GM12878 (cell line): ENCODE measurements at regions not wholly inside any gene's neighbourhood (a gene's known extent, or its start where the extent isn't known, plus 50 kb on each side); places are given as distances from the start of the nearest gene placed in this dataset.

ENCODE experiments used
- BACH1 ChIP-seq: fragments of 450-650 bp; IDR thresholded peaks from 2 replicates; pipeline ENCODE4 v1.6.1; 2017; ENCODE audit warnings: mild to moderate bottlenecking, borderline replicate concordance
- CREM ChIP-seq: IDR thresholded peaks from 2 replicates; pipeline ENCODE4 v1.6.1; 2014; ENCODE audit warnings: antibody characterized with exemption, low read depth
- HSF1 ChIP-seq: fragments of 150-350 bp; IDR thresholded peaks from 2 replicates; pipeline ENCODE4 v1.6.1; 2014; ENCODE audit warnings: mild to moderate bottlenecking, low read depth, low read length
- IRF5 ChIP-seq: fragments of 450-650 bp; IDR thresholded peaks from 2 replicates; pipeline ENCODE4 v1.6.1; 2017; ENCODE audit warnings: borderline replicate concordance
- PAX8 ChIP-seq: fragments of 450-650 bp; IDR thresholded peaks from 2 replicates; pipeline ENCODE4 v1.6.1; 2017; ENCODE audit warnings: mild to moderate bottlenecking, moderate library complexity
- RUNX3 ChIP-seq: IDR thresholded peaks from 2 replicates; pipeline ENCODE4 v1.6.1; 2012; ENCODE audit warnings: low read length, inconsistent platforms
- TARDBP ChIP-seq: IDR thresholded peaks from 2 replicates; pipeline ENCODE4 v1.6.1; 2016; ENCODE audit warnings: borderline replicate concordance
- ZNF207 ChIP-seq: fragments of 450-650 bp; IDR thresholded peaks from 2 replicates; pipeline ENCODE4 v1.6.1; 2014; ENCODE audit warnings: antibody characterized with exemption, mild to moderate bottlenecking, borderline replicate concordance
- TF ChIP-seq, protein P1 (sequence below), 3 experiments: IDR thresholded peaks in 2 of 3; conservative IDR thresholded peaks in 1 of 3; 2 replicates each; pipeline ENCODE4 v1.5.1; 2011; ENCODE audit warnings: low read depth in 3 of 3, low read length in 3 of 3, mild to moderate bottlenecking in 3 of 3, control low read depth in 2 of 3, moderate library complexity in 2 of 3, inconsistent platforms in 1 of 3, mixed read lengths in 1 of 3; ENCODE audit not compliant: control insufficient read depth in 2 of 3, insufficient read depth in 1 of 3; ENCODE audit errors: extremely low read depth in 1 of 3
- TF ChIP-seq, protein P2 (sequence below): fragments of 450-650 bp; formaldehyde crosslinking; IDR thresholded peaks from 2 replicates; pipeline ENCODE4 v1.5.0; 2022; ENCODE audit warnings: mild to moderate bottlenecking, missing genetic modification characterization
- TF ChIP-seq, protein P3 (sequence below): fragments of 150-350 bp; IDR thresholded peaks from 2 replicates; pipeline ENCODE4 v1.6.1; 2016; ENCODE audit warnings: low read depth, low read length
- TF ChIP-seq, protein P4 (sequence below): IDR thresholded peaks from 2 replicates; pipeline ENCODE4 v1.6.1; 2011; ENCODE audit warnings: mild to moderate bottlenecking, low read depth, low read length, moderate library complexity; ENCODE audit not compliant: insufficient replicate concordance

DNA sequence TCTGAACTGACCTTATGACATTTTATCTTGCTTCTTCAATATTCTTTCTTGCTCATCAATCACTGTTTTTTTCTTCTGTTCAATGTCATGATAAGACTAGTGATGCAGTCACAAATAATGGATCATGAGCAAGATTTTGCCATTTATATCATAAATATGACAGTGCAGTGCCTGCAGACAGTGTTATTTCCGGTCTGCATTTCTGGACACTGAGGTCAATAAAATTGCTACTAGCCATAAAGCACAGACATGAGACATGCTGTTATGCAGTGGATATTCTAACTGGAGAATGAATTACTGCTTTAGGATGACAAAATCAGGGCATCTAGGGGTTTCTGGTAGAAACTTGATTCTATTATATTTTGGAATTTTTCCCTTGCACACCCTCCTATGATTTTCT lies 1509.7 kb upstream of the LRRTM3 start (continued):
- TF ChIP-seq, protein P1, sequence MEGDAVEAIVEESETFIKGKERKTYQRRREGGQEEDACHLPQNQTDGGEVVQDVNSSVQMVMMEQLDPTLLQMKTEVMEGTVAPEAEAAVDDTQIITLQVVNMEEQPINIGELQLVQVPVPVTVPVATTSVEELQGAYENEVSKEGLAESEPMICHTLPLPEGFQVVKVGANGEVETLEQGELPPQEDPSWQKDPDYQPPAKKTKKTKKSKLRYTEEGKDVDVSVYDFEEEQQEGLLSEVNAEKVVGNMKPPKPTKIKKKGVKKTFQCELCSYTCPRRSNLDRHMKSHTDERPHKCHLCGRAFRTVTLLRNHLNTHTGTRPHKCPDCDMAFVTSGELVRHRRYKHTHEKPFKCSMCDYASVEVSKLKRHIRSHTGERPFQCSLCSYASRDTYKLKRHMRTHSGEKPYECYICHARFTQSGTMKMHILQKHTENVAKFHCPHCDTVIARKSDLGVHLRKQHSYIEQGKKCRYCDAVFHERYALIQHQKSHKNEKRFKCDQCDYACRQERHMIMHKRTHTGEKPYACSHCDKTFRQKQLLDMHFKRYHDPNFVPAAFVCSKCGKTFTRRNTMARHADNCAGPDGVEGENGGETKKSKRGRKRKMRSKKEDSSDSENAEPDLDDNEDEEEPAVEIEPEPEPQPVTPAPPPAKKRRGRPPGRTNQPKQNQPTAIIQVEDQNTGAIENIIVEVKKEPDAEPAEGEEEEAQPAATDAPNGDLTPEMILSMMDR (IDR thresholded peaks at IDR 0.05 in 2 of 3, conservative IDR thresholded peaks at IDR 0.05 in 1 of 3; ENCODE audit: control insufficient read depth in 2 of 3, extremely low read depth in 1 of 3, insufficient read depth in 1 of 3, low read depth in 3 of 3, low read length in 3 of 3) = no peak
- no peak for TF ChIP-seq PAX8
- TF ChIP-seq ZNF207 = no peak
- TF ChIP-seq TARDBP = no peak
- TF ChIP-seq, protein P2, sequence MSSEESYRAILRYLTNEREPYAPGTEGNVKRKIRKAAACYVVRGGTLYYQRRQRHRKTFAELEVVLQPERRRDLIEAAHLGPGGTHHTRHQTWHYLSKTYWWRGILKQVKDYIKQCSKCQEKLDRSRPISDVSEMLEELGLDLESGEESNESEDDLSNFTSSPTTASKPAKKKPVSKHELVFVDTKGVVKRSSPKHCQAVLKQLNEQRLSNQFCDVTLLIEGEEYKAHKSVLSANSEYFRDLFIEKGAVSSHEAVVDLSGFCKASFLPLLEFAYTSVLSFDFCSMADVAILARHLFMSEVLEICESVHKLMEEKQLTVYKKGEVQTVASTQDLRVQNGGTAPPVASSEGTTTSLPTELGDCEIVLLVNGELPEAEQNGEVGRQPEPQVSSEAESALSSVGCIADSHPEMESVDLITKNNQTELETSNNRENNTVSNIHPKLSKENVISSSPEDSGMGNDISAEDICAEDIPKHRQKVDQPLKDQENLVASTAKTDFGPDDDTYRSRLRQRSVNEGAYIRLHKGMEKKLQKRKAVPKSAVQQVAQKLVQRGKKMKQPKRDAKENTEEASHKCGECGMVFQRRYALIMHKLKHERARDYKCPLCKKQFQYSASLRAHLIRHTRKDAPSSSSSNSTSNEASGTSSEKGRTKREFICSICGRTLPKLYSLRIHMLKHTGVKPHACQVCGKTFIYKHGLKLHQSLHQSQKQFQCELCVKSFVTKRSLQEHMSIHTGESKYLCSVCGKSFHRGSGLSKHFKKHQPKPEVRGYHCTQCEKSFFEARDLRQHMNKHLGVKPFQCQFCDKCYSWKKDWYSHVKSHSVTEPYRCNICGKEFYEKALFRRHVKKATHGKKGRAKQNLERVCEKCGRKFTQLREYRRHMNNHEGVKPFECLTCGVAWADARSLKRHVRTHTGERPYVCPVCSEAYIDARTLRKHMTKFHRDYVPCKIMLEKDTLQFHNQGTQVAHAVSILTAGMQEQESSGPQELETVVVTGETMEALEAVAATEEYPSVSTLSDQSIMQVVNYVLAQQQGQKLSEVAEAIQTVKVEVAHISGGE = no peak
- no peak for TF ChIP-seq CREM
- TF ChIP-seq RUNX3 = no peak
- TF ChIP-seq, protein P3, sequence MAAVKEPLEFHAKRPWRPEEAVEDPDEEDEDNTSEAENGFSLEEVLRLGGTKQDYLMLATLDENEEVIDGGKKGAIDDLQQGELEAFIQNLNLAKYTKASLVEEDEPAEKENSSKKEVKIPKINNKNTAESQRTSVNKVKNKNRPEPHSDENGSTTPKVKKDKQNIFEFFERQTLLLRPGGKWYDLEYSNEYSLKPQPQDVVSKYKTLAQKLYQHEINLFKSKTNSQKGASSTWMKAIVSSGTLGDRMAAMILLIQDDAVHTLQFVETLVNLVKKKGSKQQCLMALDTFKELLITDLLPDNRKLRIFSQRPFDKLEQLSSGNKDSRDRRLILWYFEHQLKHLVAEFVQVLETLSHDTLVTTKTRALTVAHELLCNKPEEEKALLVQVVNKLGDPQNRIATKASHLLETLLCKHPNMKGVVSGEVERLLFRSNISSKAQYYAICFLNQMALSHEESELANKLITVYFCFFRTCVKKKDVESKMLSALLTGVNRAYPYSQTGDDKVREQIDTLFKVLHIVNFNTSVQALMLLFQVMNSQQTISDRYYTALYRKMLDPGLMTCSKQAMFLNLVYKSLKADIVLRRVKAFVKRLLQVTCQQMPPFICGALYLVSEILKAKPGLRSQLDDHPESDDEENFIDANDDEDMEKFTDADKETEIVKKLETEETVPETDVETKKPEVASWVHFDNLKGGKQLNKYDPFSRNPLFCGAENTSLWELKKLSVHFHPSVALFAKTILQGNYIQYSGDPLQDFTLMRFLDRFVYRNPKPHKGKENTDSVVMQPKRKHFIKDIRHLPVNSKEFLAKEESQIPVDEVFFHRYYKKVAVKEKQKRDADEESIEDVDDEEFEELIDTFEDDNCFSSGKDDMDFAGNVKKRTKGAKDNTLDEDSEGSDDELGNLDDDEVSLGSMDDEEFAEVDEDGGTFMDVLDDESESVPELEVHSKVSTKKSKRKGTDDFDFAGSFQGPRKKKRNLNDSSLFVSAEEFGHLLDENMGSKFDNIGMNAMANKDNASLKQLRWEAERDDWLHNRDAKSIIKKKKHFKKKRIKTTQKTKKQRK = no peak
- TF ChIP-seq BACH1 = no peak
- TF ChIP-seq, protein P4, sequence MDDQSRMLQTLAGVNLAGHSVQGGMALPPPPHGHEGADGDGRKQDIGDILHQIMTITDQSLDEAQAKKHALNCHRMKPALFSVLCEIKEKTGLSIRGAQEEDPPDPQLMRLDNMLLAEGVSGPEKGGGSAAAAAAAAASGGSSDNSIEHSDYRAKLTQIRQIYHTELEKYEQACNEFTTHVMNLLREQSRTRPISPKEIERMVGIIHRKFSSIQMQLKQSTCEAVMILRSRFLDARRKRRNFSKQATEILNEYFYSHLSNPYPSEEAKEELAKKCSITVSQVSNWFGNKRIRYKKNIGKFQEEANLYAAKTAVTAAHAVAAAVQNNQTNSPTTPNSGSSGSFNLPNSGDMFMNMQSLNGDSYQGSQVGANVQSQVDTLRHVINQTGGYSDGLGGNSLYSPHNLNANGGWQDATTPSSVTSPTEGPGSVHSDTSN = no peak
- no peak for TF ChIP-seq HSF1
- no peak for TF ChIP-seq IRF5
